ENCODE measurements at regions not wholly inside any gene's neighbourhood (a gene's known extent, or its start where the extent isn't known, plus 50 kb on each side); places are given as distances from the start of the nearest gene placed in this dataset.

DNA sequence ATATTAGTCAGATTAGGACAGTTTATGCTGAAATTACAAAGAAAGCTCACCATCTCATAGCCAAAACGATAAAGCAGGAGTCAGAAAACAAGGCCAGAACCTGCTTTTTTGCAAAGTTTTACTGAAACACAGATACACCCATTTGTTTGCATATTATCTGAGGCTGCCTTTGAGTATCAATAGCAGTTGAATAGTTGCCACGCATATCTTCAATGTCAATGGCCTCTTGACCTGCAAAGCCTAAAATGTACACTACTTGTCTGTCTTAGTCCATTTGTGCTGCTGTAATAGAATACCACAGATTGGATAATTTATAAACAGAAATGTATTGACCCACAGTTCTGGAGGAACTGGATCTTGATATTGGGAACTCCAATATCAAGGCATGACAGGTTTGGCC lies 94.1 kb upstream of the NT5E start:
- H3K14ac ChIP-seq (replicated peaks; ENCODE audit: low read depth, low read length): peak overlapping the region; percentile 31; the same call in 1 of the 2 replicates
- H2BK5ac ChIP-seq (ENCODE audit: low read depth, low read length, poor library complexity, severe bottlenecking): no peak overlapping the region
- in situ Hi-C loops (cut with MboI; ENCODE audit: low sequenced_read_pairs): no loop called here
- peak overlapping the region; percentile 38 for H3K23ac ChIP-seq (ENCODE audit: low read depth, low read length)
- no peak overlapping the region for H3K4me3 ChIP-seq (ENCODE audit: insufficient read depth, low read depth, low read length)
- H2BK15ac ChIP-seq (ENCODE audit: low read depth, low read length): peak overlapping the region; percentile 74; the same call in 2 of the 3 replicates
- H2BK20ac ChIP-seq (ENCODE audit: low read depth, low read length): peak overlapping the region; percentile 3; the same call in 1 of the 2 replicates
- peak overlapping the region; percentile 76 for H2AK5ac ChIP-seq (ENCODE audit: low read depth, low read length)
- no peak overlapping the region for H3K56ac ChIP-seq (ENCODE audit: extremely low read depth, insufficient read depth, low read length)
- CTCF ChIA-PET: interaction anchor here (0.7 to 4.7 kb wide), 8 partner anchors 45 to 139 kb away, joined by 3 to 30 read pairs (median 6); partner anchors contain the start of gene NT5E
- H4K20me1 ChIP-seq (ENCODE audit: insufficient read depth, low read length): no peaks in the 10 kb centered on the region
- ATAC-seq (ENCODE audit: low read depth) (no peak), DNase-seq (no peak)
- H3K4ac ChIP-seq (ENCODE audit: low read depth, low read length): peak overlapping the region; percentile 19
- peak overlapping the region; percentile 30; the same call in 1 of the 2 replicates for H2BK120ac ChIP-seq (ENCODE audit: low read depth, low read length)
- H4K91ac ChIP-seq (ENCODE audit: insufficient read depth, low read depth, low read length): peak overlapping the region; percentile 13
- H3K27me3 ChIP-seq (ENCODE audit: control insufficient read depth, insufficient read depth, low read length): no peaks in the 10 kb centered on the region
- 40% methylated on average over 1 of the region's 2 CpGs; no CpG with 5 or more reads in 1 of the 2 experiments for WGBS, 2 experiments (ENCODE audit: extremely low coverage in 2 of 2, insufficient read length in 1 of 2)
- no peak overlapping the region for H2AFZ ChIP-seq (replicated peaks; ENCODE audit: low read length, poor library complexity)
- dilution Hi-C loops (cut with HindIII; ENCODE audit: low sequenced_read_pairs, unreplicated experiment): no loop called here
- BruUV-seq (replicated peaks): no TSS peak
- no peak overlapping the region for H3K27ac ChIP-seq (ENCODE audit: insufficient read depth, low read length)
- no peak overlapping the region; the same call in 1 of the 2 replicates for H3K18ac ChIP-seq (ENCODE audit: low read depth, low read length)
- 0 out of 2 replicates have a peak overlapping the region, but pooled peaks have one; percentile 51 for H4K5ac ChIP-seq (ENCODE audit: low read depth, low read length)
- no peaks in the 10 kb centered on the region for H3K9me3 ChIP-seq (ENCODE audit: control insufficient read depth, insufficient read depth, low read length)
- peaks cover 6% of the 10 kb centered on the region for H3K4me1 ChIP-seq (ENCODE audit: control insufficient read depth, insufficient read depth, low read length)
- no peak overlapping the region for H2AK9ac ChIP-seq (replicated peaks; ENCODE audit: low read depth, low read length, poor library complexity)
- H4K8ac ChIP-seq (ENCODE audit: low read depth in 2 of 2, low read length in 2 of 2): peak overlapping the region in 1 of 2 experiments; percentile 21; a peak in 1 of 4 replicates
- POLR2A ChIA-PET (ENCODE audit: unreplicated experiment): no interaction called here
- intact Hi-C loops (cut with micrococcal nuclease): loop anchor here (1.0 kb wide), 3 partner anchors 93 to 181 kb away; no protein-coding TSS in a partner anchor
- peaks cover 9 to 11% of the 10 kb centered on the region in 2 experiments; a peak in 3 of 4 replicates for H3K79me1 ChIP-seq (ENCODE audit: low read depth in 1 of 2, low read length in 2 of 2)
- H3K36me3 ChIP-seq (ENCODE audit: control insufficient read depth, insufficient read depth, low read length): no peaks in the 10 kb centered on the region
- H3K9me1 ChIP-seq (ENCODE audit: insufficient read depth, low read length): peaks cover 16% of the 10 kb centered on the region
- TF ChIP-seq SMC3 (IDR thresholded peaks at IDR 0.05; ENCODE audit: low read depth, low read length) (no peak), MXI1 (IDR thresholded peaks at IDR 0.05; ENCODE audit: borderline replicate concordance, low read depth, low read length) (no peak), FOS (IDR thresholded peaks at IDR 0.05; ENCODE audit: low read depth, low read length) (no peak), POLR2A (IDR thresholded peaks at IDR 0.05; ENCODE audit: low read depth, low read length) (no peak), NFE2L2 (IDR thresholded peaks at IDR 0.05; ENCODE audit: low read depth, low read length) (no peak), RCOR1 (IDR thresholded peaks at IDR 0.05; ENCODE audit: insufficient replicate concordance, low read length) (no peak), CEBPB (IDR thresholded peaks at IDR 0.05; ENCODE audit: low read depth, low read length) (no peak), RAD21 (IDR thresholded peaks at IDR 0.05; ENCODE audit: low read length) (no peak), MAFK (IDR thresholded peaks at IDR 0.05; ENCODE audit: low read depth, low read length) (no peak), CHD1 (IDR thresholded peaks at IDR 0.05; ENCODE audit: low read depth, low read length) (no peak), RFX5 (IDR thresholded peaks at IDR 0.05; ENCODE audit: low read depth, low read length) (no peak), ELK1 (IDR thresholded peaks at IDR 0.05; ENCODE audit: borderline replicate concordance, low read depth, low read length) (no peak), MAZ (IDR thresholded peaks at IDR 0.05; ENCODE audit: borderline replicate concordance, low read depth, low read length) (no peak), BHLHE40 (IDR thresholded peaks at IDR 0.05; ENCODE audit: low read depth, low read length) (no peak)
- TF ChIP-seq, protein P1, sequence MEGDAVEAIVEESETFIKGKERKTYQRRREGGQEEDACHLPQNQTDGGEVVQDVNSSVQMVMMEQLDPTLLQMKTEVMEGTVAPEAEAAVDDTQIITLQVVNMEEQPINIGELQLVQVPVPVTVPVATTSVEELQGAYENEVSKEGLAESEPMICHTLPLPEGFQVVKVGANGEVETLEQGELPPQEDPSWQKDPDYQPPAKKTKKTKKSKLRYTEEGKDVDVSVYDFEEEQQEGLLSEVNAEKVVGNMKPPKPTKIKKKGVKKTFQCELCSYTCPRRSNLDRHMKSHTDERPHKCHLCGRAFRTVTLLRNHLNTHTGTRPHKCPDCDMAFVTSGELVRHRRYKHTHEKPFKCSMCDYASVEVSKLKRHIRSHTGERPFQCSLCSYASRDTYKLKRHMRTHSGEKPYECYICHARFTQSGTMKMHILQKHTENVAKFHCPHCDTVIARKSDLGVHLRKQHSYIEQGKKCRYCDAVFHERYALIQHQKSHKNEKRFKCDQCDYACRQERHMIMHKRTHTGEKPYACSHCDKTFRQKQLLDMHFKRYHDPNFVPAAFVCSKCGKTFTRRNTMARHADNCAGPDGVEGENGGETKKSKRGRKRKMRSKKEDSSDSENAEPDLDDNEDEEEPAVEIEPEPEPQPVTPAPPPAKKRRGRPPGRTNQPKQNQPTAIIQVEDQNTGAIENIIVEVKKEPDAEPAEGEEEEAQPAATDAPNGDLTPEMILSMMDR (conservative IDR thresholded peaks at IDR 0.05; ENCODE audit: low read depth, low read length): no peak
- TF ChIP-seq, protein P2, sequence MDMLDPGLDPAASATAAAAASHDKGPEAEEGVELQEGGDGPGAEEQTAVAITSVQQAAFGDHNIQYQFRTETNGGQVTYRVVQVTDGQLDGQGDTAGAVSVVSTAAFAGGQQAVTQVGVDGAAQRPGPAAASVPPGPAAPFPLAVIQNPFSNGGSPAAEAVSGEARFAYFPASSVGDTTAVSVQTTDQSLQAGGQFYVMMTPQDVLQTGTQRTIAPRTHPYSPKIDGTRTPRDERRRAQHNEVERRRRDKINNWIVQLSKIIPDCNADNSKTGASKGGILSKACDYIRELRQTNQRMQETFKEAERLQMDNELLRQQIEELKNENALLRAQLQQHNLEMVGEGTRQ (IDR thresholded peaks at IDR 0.05; ENCODE audit: low read depth, low read length): no peak
- H3K9ac ChIP-seq (ENCODE audit: low read depth, low read length): no peak overlapping the region
- H3K4me2 ChIP-seq (ENCODE audit: low read depth, low read length): no peak overlapping the region

All from IMR-90 (cell line).